ENCODE measurements at regions not wholly inside any gene's neighbourhood (a gene's known extent, or its start where the extent isn't known, plus 50 kb on each side); places are given as distances from the start of the nearest gene placed in this dataset.

DNA sequence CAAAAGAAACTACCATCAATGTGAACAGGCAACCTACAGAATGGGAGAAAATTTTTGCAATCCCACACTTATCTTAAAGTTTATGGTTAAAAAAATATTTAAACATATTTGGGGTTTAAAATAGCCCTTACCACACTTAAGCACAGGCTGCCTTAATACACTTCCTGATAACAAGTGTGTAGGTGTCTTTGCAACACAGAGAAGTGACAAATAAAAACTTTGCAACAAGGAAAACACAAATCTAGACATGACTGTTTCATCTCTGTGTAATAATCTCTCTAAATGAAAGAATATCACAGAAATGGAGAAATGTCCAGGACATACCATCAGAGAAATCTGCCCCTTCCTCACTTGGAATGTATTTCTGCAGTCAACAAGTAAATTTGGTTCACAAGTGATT is 464.1 kb upstream of the ARHGEF26 start:
- Histone ChIP-seq H3K36me3 (replicated peaks in 1 of 2) (no peaks in the 10 kb centered on the region), H3K27me3 (no peaks in the 10 kb centered on the region), H3K4me1 (replicated peaks in 1 of 2) (no peaks in the 10 kb centered on the region), H3K9me3 (replicated peaks in 1 of 3) (no peaks in the 10 kb centered on the region), H3K4me3 (no peak overlapping the region), H3K27ac (no peak overlapping the region)
- TF ChIP-seq POLR2A (IDR thresholded peaks at IDR 0.05) = no peak
- TF ChIP-seq, protein P1, sequence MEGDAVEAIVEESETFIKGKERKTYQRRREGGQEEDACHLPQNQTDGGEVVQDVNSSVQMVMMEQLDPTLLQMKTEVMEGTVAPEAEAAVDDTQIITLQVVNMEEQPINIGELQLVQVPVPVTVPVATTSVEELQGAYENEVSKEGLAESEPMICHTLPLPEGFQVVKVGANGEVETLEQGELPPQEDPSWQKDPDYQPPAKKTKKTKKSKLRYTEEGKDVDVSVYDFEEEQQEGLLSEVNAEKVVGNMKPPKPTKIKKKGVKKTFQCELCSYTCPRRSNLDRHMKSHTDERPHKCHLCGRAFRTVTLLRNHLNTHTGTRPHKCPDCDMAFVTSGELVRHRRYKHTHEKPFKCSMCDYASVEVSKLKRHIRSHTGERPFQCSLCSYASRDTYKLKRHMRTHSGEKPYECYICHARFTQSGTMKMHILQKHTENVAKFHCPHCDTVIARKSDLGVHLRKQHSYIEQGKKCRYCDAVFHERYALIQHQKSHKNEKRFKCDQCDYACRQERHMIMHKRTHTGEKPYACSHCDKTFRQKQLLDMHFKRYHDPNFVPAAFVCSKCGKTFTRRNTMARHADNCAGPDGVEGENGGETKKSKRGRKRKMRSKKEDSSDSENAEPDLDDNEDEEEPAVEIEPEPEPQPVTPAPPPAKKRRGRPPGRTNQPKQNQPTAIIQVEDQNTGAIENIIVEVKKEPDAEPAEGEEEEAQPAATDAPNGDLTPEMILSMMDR (IDR thresholded peaks at IDR 0.05) = no peak
- no peak for DNase-seq
- intact Hi-C loops (cut with DNase I) = no loop called here

GRCh38 chr3:153657461-153657860 is 463.7 kb upstream of the ARHGEF26 start:
- DNase-seq = no peak
- Histone ChIP-seq H3K9me3 (replicated peaks in 1 of 3) (no peaks in the 10 kb centered on the region), H3K4me3 (no peak overlapping the region), H3K27me3 (no peaks in the 10 kb centered on the region), H3K27ac (no peak overlapping the region), H3K36me3 (replicated peaks in 1 of 2) (no peaks in the 10 kb centered on the region), H3K4me1 (replicated peaks in 1 of 2) (no peaks in the 10 kb centered on the region)
- no peak for TF ChIP-seq POLR2A (IDR thresholded peaks at IDR 0.05)
- TF ChIP-seq, protein P1 (IDR thresholded peaks at IDR 0.05) = no peak
- WGBS, 4 donors = 86 to 95% (median 88%) methylated on average over 3 of the region's 3 CpGs
- intact Hi-C loops (cut with DNase I) = no loop called here

DNA sequence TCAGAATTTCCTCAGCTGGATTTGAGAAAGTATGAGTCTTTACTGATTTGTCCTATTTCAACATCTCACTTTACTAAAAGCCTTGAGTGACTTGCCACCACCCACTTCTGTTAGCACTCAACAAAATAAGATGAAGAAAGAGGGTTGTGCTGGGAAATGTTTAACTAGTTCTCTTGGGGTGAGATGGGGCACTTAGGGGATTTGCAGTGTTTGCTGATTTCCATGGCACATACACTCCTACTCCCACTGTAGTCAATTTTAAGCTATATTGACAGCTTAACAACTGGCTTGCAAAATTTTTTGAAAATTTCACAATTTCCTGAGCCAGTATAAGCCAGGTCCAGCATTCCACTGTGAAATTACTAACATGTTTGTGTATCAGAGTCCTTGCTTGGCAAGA is 463.1 kb upstream of the ARHGEF26 start:
- Histone ChIP-seq H3K27ac (no peak overlapping the region), H3K27me3 (no peaks in the 10 kb centered on the region), H3K36me3 (replicated peaks in 1 of 2) (no peaks in the 10 kb centered on the region), H3K4me3 (no peak overlapping the region), H3K4me1 (replicated peaks in 1 of 2) (no peaks in the 10 kb centered on the region), H3K9me3 (replicated peaks in 1 of 3) (no peaks in the 10 kb centered on the region)
- intact Hi-C loops (cut with DNase I) = no loop called here
- DNase-seq = no peak
- TF ChIP-seq POLR2A (IDR thresholded peaks at IDR 0.05) = no peak
- TF ChIP-seq, protein P1 (IDR thresholded peaks at IDR 0.05) = no peak

DNA sequence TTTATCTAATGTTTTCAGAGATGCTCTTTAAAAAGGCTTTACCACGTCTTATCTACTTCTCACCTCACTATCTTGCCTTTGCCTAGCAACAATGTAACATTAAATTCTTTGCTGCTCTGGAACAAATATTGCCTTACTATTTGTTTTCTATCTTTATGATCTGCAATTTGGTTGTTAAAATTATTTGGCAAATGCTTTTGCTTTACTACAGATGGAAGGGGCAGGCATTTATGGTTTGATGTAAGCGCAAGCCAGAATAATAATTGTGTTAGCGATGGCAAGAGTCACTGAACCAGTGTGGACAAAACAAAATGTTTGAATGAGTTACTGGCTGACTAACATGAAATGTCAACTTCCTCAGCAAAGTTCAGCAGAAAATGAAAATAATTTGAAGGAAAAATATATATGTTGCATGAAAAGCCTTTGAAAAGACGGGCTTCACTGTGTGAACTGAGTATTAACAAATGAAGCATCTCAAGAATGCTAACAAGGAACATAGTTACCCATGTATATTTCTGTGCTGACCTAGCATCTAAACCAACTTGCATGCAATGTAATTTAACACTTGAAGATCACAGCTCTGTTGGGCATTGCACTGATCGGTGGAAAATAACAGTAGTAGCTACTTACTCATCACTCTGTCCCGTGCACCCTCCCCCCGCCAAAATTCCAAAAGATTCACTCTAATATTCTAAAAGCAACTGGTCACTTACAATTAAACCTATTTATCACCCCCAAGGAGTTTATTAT is 454.0 kb upstream of the ARHGEF26 start:
- Histone ChIP-seq H3K27ac (no peak overlapping the region), H3K36me3 (replicated peaks in 1 of 2) (no peaks in the 10 kb centered on the region), H3K9me3 (replicated peaks in 1 of 3) (no peaks in the 10 kb centered on the region), H3K4me3 (no peak overlapping the region), H3K27me3 (no peaks in the 10 kb centered on the region), H3K4me1 (replicated peaks in 1 of 2) (no peaks in the 10 kb centered on the region)
- intact Hi-C loops (cut with DNase I) = no loop called here
- TF ChIP-seq, protein P1 (IDR thresholded peaks at IDR 0.05) = no peak
- TF ChIP-seq POLR2A (IDR thresholded peaks at IDR 0.05) = no peak
- DNase-seq = no peak
- WGBS, 4 donors = 71 to 80% (median 75%) methylated on average over 7 of the region's 7 CpGs

Data from adrenal gland (tissue), 9 donors.